A549 (cell line): ENCODE measurements at regions not wholly inside any gene's neighbourhood (a gene's known extent, or its start where the extent isn't known, plus 50 kb on each side); places are given as distances from the start of the nearest gene placed in this dataset.

Experiments used
- ATAC-seq, 2 experiments: fragments of 200-7000 bp in 1 of 2; fragments of >200 bp in 1 of 2; cut with Nextera tagmentation in 1 of 2; cut with Tn5 transposase in 1 of 2; 3 replicates each; pipeline versions ENCODE4 v1.8.0 to v1.9.1; 2018 to 2020; ENCODE audit warnings: mild to moderate bottlenecking in 1 of 2, moderate library complexity in 1 of 2
- CTCF ChIA-PET: fragments of 300-600 bp; sonication (Branson Sonifier 250); formaldehyde crosslinking; extraction: SDS; loops from one replicate; lab custom pipeline; 2021; ENCODE audit warnings: antibody characterized with exemption, inconsistent platforms; lab: Yijun Ruan, JAX
- POLR2A ChIA-PET: fragments of 350-600 bp; formaldehyde crosslinking; extraction: SDS; loops from one replicate; lab custom pipeline; 2021; ENCODE audit warnings: antibody characterized with exemption, inconsistent platforms; lab: Yijun Ruan, JAX
- DNase-seq, 2 experiments: peaks; one replicate each; pipeline versions ENCODE4 v3.0.0 to v3.0.0-alpha.2; 2011 to 2016; ENCODE audit warnings: low read depth in 1 of 2, low spot score in 1 of 2
- FAIRE-seq: peaks from 2 replicates; lab custom pipeline; 2011; peaks lifted over from hg19 to GRCh38; lab: Jason Lieb, UNC
- H3K27ac ChIP-seq, 2 experiments: fragments of >200 bp; sonication (Bioruptor Twin); formaldehyde crosslinking; 3 replicates each; pipeline ENCODE4 v1.5.1; 2016 to 2017
- H3K4me1 ChIP-seq: fragments of >200 bp; sonication (Bioruptor Twin); formaldehyde crosslinking; 3 replicates; pipeline ENCODE4 v1.6.1; 2016
- H3K4me2 ChIP-seq: fragments of >200 bp; sonication (Bioruptor Twin); formaldehyde crosslinking; 3 replicates; pipeline ENCODE4 v1.6.1; 2016
- H3K4me3 ChIP-seq: fragments of >200 bp; sonication (Bioruptor Twin); formaldehyde crosslinking; 3 replicates; pipeline ENCODE4 v1.5.1; 2016
- H3K9me3 ChIP-seq: fragments of >200 bp; sonication (Bioruptor Twin); formaldehyde crosslinking; 3 replicates; pipeline ENCODE4 v1.6.1; 2016
- CHD4 ChIP-seq: fragments of 200-600 bp; sonication (generic); IDR thresholded peaks from 2 replicates; pipeline ENCODE4 v1.6.1; 2016; ENCODE audit warnings: antibody characterized with exemption, mild to moderate bottlenecking, borderline replicate concordance
- EHMT2 ChIP-seq: fragments of 200-600 bp; sonication (generic); IDR thresholded peaks from 2 replicates; pipeline ENCODE4 v1.6.1; 2016; ENCODE audit warnings: antibody characterized with exemption, low read depth, mild to moderate bottlenecking, moderate library complexity
- ELK1 ChIP-seq: fragments of 150-350 bp; IDR thresholded peaks from 2 replicates; pipeline ENCODE4 v1.6.1; 2014; ENCODE audit warnings: low read depth, mild to moderate bottlenecking, low read length
- EP300 ChIP-seq, 2 experiments: fragments of >200 bp; sonication (Bioruptor Twin); formaldehyde crosslinking; IDR thresholded peaks; 2 replicates in 1 of 2; 3 replicates in 1 of 2; pipeline ENCODE4 v1.6.1; 2016 to 2017
- FOSB ChIP-seq: fragments of 250-450 bp; sonication (Bioruptor Pico); IDR thresholded peaks from 2 replicates; pipeline ENCODE4 v1.5.0; 2020; ENCODE audit warnings: mild to moderate bottlenecking, moderate library complexity
- FOSL2 ChIP-seq, 2 experiments: fragments of 450-650 bp in 1 of 2; fragments of >200 bp in 1 of 2; sonication (Bioruptor Twin) in 1 of 2; formaldehyde crosslinking; IDR thresholded peaks; 2 replicates each; pipeline versions ENCODE4 v1.5.0 to v1.6.1; 2016 to 2020; ENCODE audit warnings: mild to moderate bottlenecking in 1 of 2, moderate library complexity in 1 of 2
- FOXS1 ChIP-seq: fragments of 250-450 bp; sonication (Bioruptor Pico); IDR thresholded peaks from 2 replicates; pipeline ENCODE4 v1.5.0; 2020; ENCODE audit warnings: mild to moderate bottlenecking, moderate library complexity
- GATA3 ChIP-seq: IDR thresholded peaks from 2 replicates; pipeline ENCODE4 v1.6.1; 2012; ENCODE audit warnings: borderline replicate concordance
- HDAC2 ChIP-seq: fragments of 200-600 bp; sonication (generic); IDR thresholded peaks from 2 replicates; pipeline ENCODE4 v1.6.1; 2016
- KDM5A ChIP-seq: fragments of 200-600 bp; sonication (generic); IDR thresholded peaks from 2 replicates; pipeline ENCODE4 v1.6.1; 2016; ENCODE audit warnings: antibody characterized with exemption, mild to moderate bottlenecking
- MAFK ChIP-seq: fragments of 450-650 bp; IDR thresholded peaks from 2 replicates; pipeline ENCODE4 v1.6.1; 2014; ENCODE audit not compliant: partially characterized antibody
- MAZ ChIP-seq: fragments of 150-350 bp; IDR thresholded peaks from 2 replicates; pipeline ENCODE4 v1.6.1; 2014; ENCODE audit warnings: antibody characterized with exemption, low read depth, low read length, borderline replicate concordance
- NFE2L2 ChIP-seq: fragments of 150-350 bp; conservative IDR thresholded peaks from 2 replicates; pipeline ENCODE4 v1.6.1; 2014; ENCODE audit warnings: low read length
- NR3C1 ChIP-seq: fragments of >200 bp; sonication (Bioruptor Twin); formaldehyde crosslinking; IDR thresholded peaks from 3 replicates; pipeline ENCODE4 v1.6.1; 2017
- PHF8 ChIP-seq: fragments of 200-600 bp; sonication (generic); IDR thresholded peaks from 2 replicates; pipeline ENCODE4 v1.6.1; 2016; ENCODE audit warnings: low read depth, mild to moderate bottlenecking, antibody characterized with exemption, moderate library complexity, borderline replicate concordance
- POLR2AphosphoS2 ChIP-seq: conservative IDR thresholded peaks from 2 replicates; pipeline ENCODE4 v1.6.1; 2012; ENCODE audit warnings: low read length, improper control_type of control experiment, inconsistent platforms
- RARB ChIP-seq: fragments of 250-450 bp; sonication (Bioruptor Pico); IDR thresholded peaks from 2 replicates; pipeline ENCODE4 v1.8.0; 2021; ENCODE audit warnings: mild to moderate bottlenecking, moderate library complexity
- RNF2 ChIP-seq: fragments of 200-600 bp; sonication (generic); IDR thresholded peaks from 2 replicates; pipeline ENCODE4 v1.6.1; 2016; ENCODE audit warnings: low read depth, mild to moderate bottlenecking, antibody characterized with exemption, moderate library complexity, borderline replicate concordance
- ZFP36 ChIP-seq: fragments of 450-650 bp; IDR thresholded peaks from 2 replicates; pipeline ENCODE4 v1.6.1; 2014; ENCODE audit warnings: borderline replicate concordance; ENCODE audit not compliant: partially characterized antibody
- ZNF302 ChIP-seq: fragments of 250-450 bp; sonication (Bioruptor Pico); IDR thresholded peaks from 2 replicates; pipeline ENCODE4 v1.9.0; 2021; ENCODE audit warnings: inconsistent platforms, mild to moderate bottlenecking, moderate library complexity
- WGBS: methylation state at CpG from one replicate; pipeline ENCODE4 v1.1.6; 2017; ENCODE audit errors: missing lambda C conversion rate; 5-methylcytosine and 5-hydroxymethylcytosine counted together
- TF ChIP-seq, protein P1 (sequence below): fragments of >200 bp; sonication (Bioruptor Twin); formaldehyde crosslinking; IDR thresholded peaks from 2 replicates; pipeline ENCODE4 v1.6.1; 2016
- TF ChIP-seq, protein P2 (sequence below): IDR thresholded peaks from 2 replicates; pipeline ENCODE4 v1.6.1; 2012

- ATAC-seq = no peak
- WGBS = 48% methylated on average over 3 of the region's 3 CpGs
- FAIRE-seq = no peak
- Histone ChIP-seq H3K27ac (no peak overlapping the region), H3K9me3 (no peaks in the 10 kb centered on the region), H3K4me2 (no peak overlapping the region), H3K4me3 (no peak overlapping the region), H3K4me1 (no peaks in the 10 kb centered on the region)
- ChIA-PET POLR2A (no interaction called here), CTCF (interaction anchor here (1.2 kb wide), 1 partner anchor 737 kb away, joined by 3 read pairs; no protein-coding TSS in a partner anchor)
- no peak for DNase-seq
- TF ChIP-seq MAFK (no peak), FOXS1 (CRISPR knock-in tag) (no peak), PHF8 (no peak), MAZ (no peak), EP300 (IDR thresholded peaks at IDR 0.05) (no peak), RNF2 (no peak), FOSB (CRISPR knock-in tag) (no peak), HDAC2 (no peak), RARB (CRISPR knock-in tag) (no peak), GATA3 (no peak)
- TF ChIP-seq, protein P1, sequence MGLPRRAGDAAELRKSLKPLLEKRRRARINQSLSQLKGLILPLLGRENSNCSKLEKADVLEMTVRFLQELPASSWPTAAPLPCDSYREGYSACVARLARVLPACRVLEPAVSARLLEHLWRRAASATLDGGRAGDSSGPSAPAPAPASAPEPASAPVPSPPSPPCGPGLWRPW = no peak
These were observed 91.3 kb downstream of the DTWD1 start for GRCh38 chr15:49712162-49712561.

DNA sequence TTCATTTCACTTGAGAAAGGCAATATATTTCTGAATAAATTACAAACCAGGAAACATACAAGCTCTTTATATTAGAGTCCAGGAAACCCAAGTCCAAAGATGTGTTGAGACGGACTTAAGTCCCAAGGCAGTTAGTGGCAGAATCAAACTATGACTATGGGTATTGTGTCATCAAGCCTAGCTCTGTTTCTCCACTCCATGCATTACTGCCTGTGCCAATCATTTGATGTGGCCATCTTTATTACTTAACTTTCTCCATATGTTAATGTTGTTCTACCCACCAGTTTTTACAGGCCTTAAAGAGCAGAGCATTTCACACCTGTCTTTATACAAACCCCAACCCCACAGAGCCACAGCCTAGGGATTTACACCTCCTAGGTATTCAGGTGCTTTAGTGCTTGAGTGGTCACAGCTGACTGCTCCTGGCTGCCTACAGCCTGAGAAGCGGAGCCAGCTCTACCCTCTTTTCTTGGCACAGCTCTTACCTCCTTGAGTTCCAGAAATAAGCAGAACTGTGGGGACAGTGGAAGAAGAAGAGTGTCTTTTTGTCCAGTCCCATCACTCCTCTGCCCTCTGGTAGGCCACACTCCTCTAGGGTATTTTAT lies 92.1 kb downstream of the DTWD1 start:
- POLR2A ChIA-PET = no interaction called here
- TF ChIP-seq EHMT2 (no peak), CHD4 (no peak), MAZ (no peak), ZFP36 (no peak), RNF2 (no peak), POLR2AphosphoS2 (no peak), FOXS1 (CRISPR knock-in tag) (no peak), NFE2L2 (no peak), ELK1 (no peak)

GRCh38 chr15:49715211-49715610 lies 94.4 kb downstream of the DTWD1 start:
- POLR2A ChIA-PET = no interaction called here

More for the DNA sequence above, 92.1 kb downstream of the DTWD1 start:
- WGBS = 66% methylated on average over 2 of the region's 2 CpGs
- ATAC-seq = no peak
- Histone ChIP-seq H3K9me3 (no peaks in the 10 kb centered on the region), H3K4me3 (no peak overlapping the region), H3K4me1 (no peaks in the 10 kb centered on the region), H3K27ac (no peak overlapping the region), H3K4me2 (no peak overlapping the region)
- no peak for DNase-seq
- CTCF ChIA-PET = interaction anchor here (1.2 kb wide), 1 partner anchor 737 kb away, joined by 3 read pairs; no protein-coding TSS in a partner anchor
- no peak for FAIRE-seq

More at GRCh38 chr15:49715211-49715610, 94.4 kb downstream of the DTWD1 start:
- H3K27ac ChIP-seq = no peak overlapping the region
- no peaks in the 10 kb centered on the region for H3K9me3 ChIP-seq
- H3K4me2 ChIP-seq = no peak overlapping the region
- DNase-seq = no peak
- WGBS = 61% methylated on average over 1 of the region's 1 CpG
- H3K4me3 ChIP-seq = no peak overlapping the region
- no peak for TF ChIP-seq ZNF302 (CRISPR knock-in tag)
- no peak for TF ChIP-seq FOSL2 (IDR thresholded peaks at IDR 0.05)
- no peak for TF ChIP-seq FOSL2 (CRISPR knock-in tag; IDR thresholded peaks at IDR 0.05)
- TF ChIP-seq, protein P2, sequence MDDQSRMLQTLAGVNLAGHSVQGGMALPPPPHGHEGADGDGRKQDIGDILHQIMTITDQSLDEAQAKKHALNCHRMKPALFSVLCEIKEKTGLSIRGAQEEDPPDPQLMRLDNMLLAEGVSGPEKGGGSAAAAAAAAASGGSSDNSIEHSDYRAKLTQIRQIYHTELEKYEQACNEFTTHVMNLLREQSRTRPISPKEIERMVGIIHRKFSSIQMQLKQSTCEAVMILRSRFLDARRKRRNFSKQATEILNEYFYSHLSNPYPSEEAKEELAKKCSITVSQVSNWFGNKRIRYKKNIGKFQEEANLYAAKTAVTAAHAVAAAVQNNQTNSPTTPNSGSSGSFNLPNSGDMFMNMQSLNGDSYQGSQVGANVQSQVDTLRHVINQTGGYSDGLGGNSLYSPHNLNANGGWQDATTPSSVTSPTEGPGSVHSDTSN = no peak
- no peak for TF ChIP-seq RNF2
- no peak for TF ChIP-seq EHMT2
- TF ChIP-seq NR3C1 = no peak
- no peak for TF ChIP-seq KDM5A
- no peak for ATAC-seq
- no peaks in the 10 kb centered on the region for H3K4me1 ChIP-seq
- no peak for FAIRE-seq
- CTCF ChIA-PET = interaction anchor here (0.7 kb wide), 1 partner anchor 1534 kb away, joined by 3 read pairs; no protein-coding TSS in a partner anchor
